ENCODE measurements at regions not wholly inside any gene's neighbourhood (a gene's known extent, or its start where the extent isn't known, plus 50 kb on each side); places are given as distances from the start of the nearest gene placed in this dataset.

DNA sequence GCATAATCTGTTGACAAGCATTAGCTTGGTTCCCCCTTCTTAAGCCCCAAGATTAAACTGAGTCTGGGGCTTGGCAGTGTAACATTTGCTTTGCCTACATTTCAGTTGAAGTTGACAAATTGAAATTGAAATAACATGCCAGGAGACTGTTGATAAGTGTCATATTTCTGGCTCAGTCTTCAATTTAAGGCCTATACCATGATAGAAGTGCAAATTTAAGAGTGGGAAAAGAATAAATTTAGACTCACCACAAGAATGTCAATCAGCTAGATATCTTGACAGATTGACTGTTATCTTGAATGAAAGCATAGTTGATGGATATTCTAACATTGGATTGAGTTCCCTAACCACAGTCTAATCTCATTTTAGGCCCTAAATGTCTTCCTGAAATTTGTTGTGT, 117.6 kb downstream of the MAGEB17 start:
- Histone ChIP-seq H3K27me3 (peaks cover 0 to 15% (median 0%) of the 10 kb centered on the region in 9 donors), H3K9me3 (no peaks in the 10 kb centered on the region), H3K4me3 (no peak overlapping the region), H3K4me1 (no peaks in the 10 kb centered on the region), H3K27ac (no peak overlapping the region), H3K36me3 (no peaks in the 10 kb centered on the region)
- intact Hi-C loops (cut with DNase I), result loop anchor here in 1 of 10 donors (10.0 kb wide), 1 partner anchor 380 kb away; no protein-coding TSS in a partner anchor
- no peak for ATAC-seq
- TF ChIP-seq POLR2A (IDR thresholded peaks at IDR 0.05), result no peak
- TF ChIP-seq, protein P1, sequence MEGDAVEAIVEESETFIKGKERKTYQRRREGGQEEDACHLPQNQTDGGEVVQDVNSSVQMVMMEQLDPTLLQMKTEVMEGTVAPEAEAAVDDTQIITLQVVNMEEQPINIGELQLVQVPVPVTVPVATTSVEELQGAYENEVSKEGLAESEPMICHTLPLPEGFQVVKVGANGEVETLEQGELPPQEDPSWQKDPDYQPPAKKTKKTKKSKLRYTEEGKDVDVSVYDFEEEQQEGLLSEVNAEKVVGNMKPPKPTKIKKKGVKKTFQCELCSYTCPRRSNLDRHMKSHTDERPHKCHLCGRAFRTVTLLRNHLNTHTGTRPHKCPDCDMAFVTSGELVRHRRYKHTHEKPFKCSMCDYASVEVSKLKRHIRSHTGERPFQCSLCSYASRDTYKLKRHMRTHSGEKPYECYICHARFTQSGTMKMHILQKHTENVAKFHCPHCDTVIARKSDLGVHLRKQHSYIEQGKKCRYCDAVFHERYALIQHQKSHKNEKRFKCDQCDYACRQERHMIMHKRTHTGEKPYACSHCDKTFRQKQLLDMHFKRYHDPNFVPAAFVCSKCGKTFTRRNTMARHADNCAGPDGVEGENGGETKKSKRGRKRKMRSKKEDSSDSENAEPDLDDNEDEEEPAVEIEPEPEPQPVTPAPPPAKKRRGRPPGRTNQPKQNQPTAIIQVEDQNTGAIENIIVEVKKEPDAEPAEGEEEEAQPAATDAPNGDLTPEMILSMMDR (IDR thresholded peaks at IDR 0.05), result no peak
- DNase-seq, result no peak

- WGBS, 4 donors, result 79 to 83% (median 81%) methylated on average over 1 of the region's 1 CpG
- Histone ChIP-seq H3K4me1 (no peaks in the 10 kb centered on the region), H3K9me3 (no peaks in the 10 kb centered on the region), H3K4me3 (no peak overlapping the region), H3K27ac (no peak overlapping the region), H3K27me3 (peaks cover 0 to 12% (median 0%) of the 10 kb centered on the region in 9 donors), H3K36me3 (no peaks in the 10 kb centered on the region)
- no peak for TF ChIP-seq POLR2A (IDR thresholded peaks at IDR 0.05)
- TF ChIP-seq, protein P1 (IDR thresholded peaks at IDR 0.05), result no peak
- intact Hi-C loops (cut with DNase I), result no loop called here
- no peak for ATAC-seq
- DNase-seq, result no peak
These were observed 123.7 kb downstream of the MAGEB17 start for GRCh38 chrX:16290997-16291396.

- intact Hi-C loops (cut with DNase I), result no loop called here
- ATAC-seq (no peak), DNase-seq (no peak)
- Histone ChIP-seq H3K27ac (no peak overlapping the region), H3K36me3 (no peaks in the 10 kb centered on the region), H3K4me1 (no peaks in the 10 kb centered on the region), H3K27me3 (peaks cover 0 to 25% (median 0%) of the 10 kb centered on the region in 9 donors), H3K4me3 (no peak overlapping the region), H3K9me3 (no peaks in the 10 kb centered on the region)
- no peak for TF ChIP-seq POLR2A (IDR thresholded peaks at IDR 0.05)
- TF ChIP-seq, protein P1 (IDR thresholded peaks at IDR 0.05), result no peak
- WGBS, 4 donors, result 69 to 94% (median 81%) methylated on average over 2 of the region's 2 CpGs
These were observed 133.6 kb downstream of the MAGEB17 start for GRCh38 chrX:16300831-16301230.

GRCh38 chrX:16304751-16305150, 137.5 kb downstream of the MAGEB17 start:
- WGBS, 4 donors, result 76 to 89% (median 82%) methylated on average over 5 of the region's 5 CpGs
- intact Hi-C loops (cut with DNase I), result no loop called here
- no peak for ATAC-seq

More at GRCh38 chrX:16304751-16305150, 137.5 kb downstream of the MAGEB17 start:
- TF ChIP-seq, protein P1 (IDR thresholded peaks at IDR 0.05), result no peak
- no peaks in the 10 kb centered on the region for H3K4me1 ChIP-seq
- no peaks in the 10 kb centered on the region for H3K36me3 ChIP-seq
- DNase-seq, result no peak
- H3K4me3 ChIP-seq, result no peak overlapping the region
- H3K27me3 ChIP-seq, result peaks cover 0 to 26% (median 0%) of the 10 kb centered on the region in 9 donors
- no peak overlapping the region for H3K27ac ChIP-seq
- H3K9me3 ChIP-seq, result no peaks in the 10 kb centered on the region

Measured in heart left ventricle (tissue), 16 donors.